ENCODE measurements at regions not wholly inside any gene's neighbourhood (a gene's known extent, or its start where the extent isn't known, plus 50 kb on each side); places are given as distances from the start of the nearest gene placed in this dataset.

- TF ChIP-seq, protein P1, sequence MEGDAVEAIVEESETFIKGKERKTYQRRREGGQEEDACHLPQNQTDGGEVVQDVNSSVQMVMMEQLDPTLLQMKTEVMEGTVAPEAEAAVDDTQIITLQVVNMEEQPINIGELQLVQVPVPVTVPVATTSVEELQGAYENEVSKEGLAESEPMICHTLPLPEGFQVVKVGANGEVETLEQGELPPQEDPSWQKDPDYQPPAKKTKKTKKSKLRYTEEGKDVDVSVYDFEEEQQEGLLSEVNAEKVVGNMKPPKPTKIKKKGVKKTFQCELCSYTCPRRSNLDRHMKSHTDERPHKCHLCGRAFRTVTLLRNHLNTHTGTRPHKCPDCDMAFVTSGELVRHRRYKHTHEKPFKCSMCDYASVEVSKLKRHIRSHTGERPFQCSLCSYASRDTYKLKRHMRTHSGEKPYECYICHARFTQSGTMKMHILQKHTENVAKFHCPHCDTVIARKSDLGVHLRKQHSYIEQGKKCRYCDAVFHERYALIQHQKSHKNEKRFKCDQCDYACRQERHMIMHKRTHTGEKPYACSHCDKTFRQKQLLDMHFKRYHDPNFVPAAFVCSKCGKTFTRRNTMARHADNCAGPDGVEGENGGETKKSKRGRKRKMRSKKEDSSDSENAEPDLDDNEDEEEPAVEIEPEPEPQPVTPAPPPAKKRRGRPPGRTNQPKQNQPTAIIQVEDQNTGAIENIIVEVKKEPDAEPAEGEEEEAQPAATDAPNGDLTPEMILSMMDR (IDR thresholded peaks at IDR 0.05; ENCODE audit: low read depth, low read length, missing input control): no peak
- TF ChIP-seq GABPA (IDR thresholded peaks at IDR 0.05 in 1 of 2, conservative IDR thresholded peaks at IDR 0.05 in 1 of 2) (no peak), JUND (IDR thresholded peaks at IDR 0.05) (no peak), ZBTB33 (IDR thresholded peaks at IDR 0.05) (no peak), MAX (IDR thresholded peaks at IDR 0.05) (peak; percentile 30), SP1 (IDR thresholded peaks at IDR 0.05) (peak; percentile 35), YY1 (IDR thresholded peaks at IDR 0.05) (peak; percentile 52), EGR1 (IDR thresholded peaks at IDR 0.05; ENCODE audit: low read depth in 2 of 2) (no peak), RXRA (IDR thresholded peaks at IDR 0.05) (peak; percentile 7 to 62), TAF1 (conservative IDR thresholded peaks at IDR 0.05) (no peak), RAD21 (IDR thresholded peaks at IDR 0.05) (peak; percentile 39 to 42)
- TF ChIP-seq, protein P2, sequence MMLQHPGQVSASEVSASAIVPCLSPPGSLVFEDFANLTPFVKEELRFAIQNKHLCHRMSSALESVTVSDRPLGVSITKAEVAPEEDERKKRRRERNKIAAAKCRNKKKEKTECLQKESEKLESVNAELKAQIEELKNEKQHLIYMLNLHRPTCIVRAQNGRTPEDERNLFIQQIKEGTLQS (IDR thresholded peaks at IDR 0.05): no peak
- TF ChIP-seq, protein P3, sequence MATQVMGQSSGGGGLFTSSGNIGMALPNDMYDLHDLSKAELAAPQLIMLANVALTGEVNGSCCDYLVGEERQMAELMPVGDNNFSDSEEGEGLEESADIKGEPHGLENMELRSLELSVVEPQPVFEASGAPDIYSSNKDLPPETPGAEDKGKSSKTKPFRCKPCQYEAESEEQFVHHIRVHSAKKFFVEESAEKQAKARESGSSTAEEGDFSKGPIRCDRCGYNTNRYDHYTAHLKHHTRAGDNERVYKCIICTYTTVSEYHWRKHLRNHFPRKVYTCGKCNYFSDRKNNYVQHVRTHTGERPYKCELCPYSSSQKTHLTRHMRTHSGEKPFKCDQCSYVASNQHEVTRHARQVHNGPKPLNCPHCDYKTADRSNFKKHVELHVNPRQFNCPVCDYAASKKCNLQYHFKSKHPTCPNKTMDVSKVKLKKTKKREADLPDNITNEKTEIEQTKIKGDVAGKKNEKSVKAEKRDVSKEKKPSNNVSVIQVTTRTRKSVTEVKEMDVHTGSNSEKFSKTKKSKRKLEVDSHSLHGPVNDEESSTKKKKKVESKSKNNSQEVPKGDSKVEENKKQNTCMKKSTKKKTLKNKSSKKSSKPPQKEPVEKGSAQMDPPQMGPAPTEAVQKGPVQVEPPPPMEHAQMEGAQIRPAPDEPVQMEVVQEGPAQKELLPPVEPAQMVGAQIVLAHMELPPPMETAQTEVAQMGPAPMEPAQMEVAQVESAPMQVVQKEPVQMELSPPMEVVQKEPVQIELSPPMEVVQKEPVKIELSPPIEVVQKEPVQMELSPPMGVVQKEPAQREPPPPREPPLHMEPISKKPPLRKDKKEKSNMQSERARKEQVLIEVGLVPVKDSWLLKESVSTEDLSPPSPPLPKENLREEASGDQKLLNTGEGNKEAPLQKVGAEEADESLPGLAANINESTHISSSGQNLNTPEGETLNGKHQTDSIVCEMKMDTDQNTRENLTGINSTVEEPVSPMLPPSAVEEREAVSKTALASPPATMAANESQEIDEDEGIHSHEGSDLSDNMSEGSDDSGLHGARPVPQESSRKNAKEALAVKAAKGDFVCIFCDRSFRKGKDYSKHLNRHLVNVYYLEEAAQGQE (IDR thresholded peaks at IDR 0.05): peak; percentile 19
Observed at GRCh38 chr2:8438996-8439395, 242.9 kb upstream of the ID2 start.
